H9 (cell line): ENCODE measurements at regions not wholly inside any gene's neighbourhood (a gene's known extent, or its start where the extent isn't known, plus 50 kb on each side); places are given as distances from the start of the nearest gene placed in this dataset.

Experiments
- DNase-seq: peaks from one replicate; pipeline ENCODE4 v3.0.0-alpha.2; 2017
- H2AFZ ChIP-seq: one replicate; pipeline ENCODE4 v1.6.1; 2013; ENCODE audit warnings: mild to moderate bottlenecking, low read length, control low read depth, moderate library complexity
- H2AK5ac ChIP-seq: 2 replicates; pipeline ENCODE4 v1.6.1; 2013; ENCODE audit warnings: low read length, control low read depth, mixed read lengths; ENCODE audit not compliant: insufficient read length
- H2BK120ac ChIP-seq: one replicate; pipeline ENCODE4 v1.6.1; 2013; ENCODE audit warnings: low read depth, mild to moderate bottlenecking, low read length, control low read depth, inconsistent platforms; ENCODE audit not compliant: poor library complexity, severe bottlenecking
- H2BK12ac ChIP-seq: 2 replicates; pipeline ENCODE4 v1.6.1; 2013; ENCODE audit warnings: low read length, control low read depth, mixed read lengths, low read depth; ENCODE audit not compliant: insufficient read length
- H2BK15ac ChIP-seq: 2 replicates; pipeline ENCODE4 v1.6.1; 2013; ENCODE audit warnings: low read depth, low read length, control low read depth
- H2BK20ac ChIP-seq: one replicate; pipeline ENCODE4 v1.6.1; 2013; ENCODE audit warnings: low read depth, mild to moderate bottlenecking, low read length, control low read depth, inconsistent platforms; ENCODE audit not compliant: poor library complexity, severe bottlenecking
- H2BK5ac ChIP-seq: 2 replicates; pipeline ENCODE4 v1.6.1; 2013; ENCODE audit warnings: low read length, control low read depth, mixed read lengths; ENCODE audit not compliant: insufficient read length
- H3K14ac ChIP-seq: 2 replicates; pipeline ENCODE4 v1.6.1; 2013; ENCODE audit warnings: low read length, control low read depth; ENCODE audit not compliant: insufficient read depth
- H3K18ac ChIP-seq: 2 replicates; pipeline ENCODE4 v1.6.1; 2013; ENCODE audit warnings: low read depth, mild to moderate bottlenecking, mixed read lengths, low read length, control low read depth; ENCODE audit not compliant: insufficient read length
- H3K23ac ChIP-seq: 2 replicates; pipeline ENCODE4 v1.6.1; 2013; ENCODE audit warnings: low read length, control low read depth, mixed read lengths, low read depth; ENCODE audit not compliant: insufficient read length
- H3K23me2 ChIP-seq: 2 replicates; pipeline ENCODE4 v1.6.1; 2013; ENCODE audit warnings: low read depth, mild to moderate bottlenecking, mixed read lengths, low read length, control low read depth; ENCODE audit not compliant: insufficient read length, poor library complexity, severe bottlenecking
- H3K27ac ChIP-seq: 2 replicates; pipeline ENCODE4 v1.5.1; 2013; ENCODE audit warnings: low read length, control low read depth, mixed read lengths, low read depth; ENCODE audit not compliant: insufficient read length
- H3K27me3 ChIP-seq: 2 replicates; pipeline ENCODE4 v1.6.1; 2013; ENCODE audit warnings: low read length, control low read depth, inconsistent platforms; ENCODE audit not compliant: insufficient read depth
- H3K4ac ChIP-seq: 2 replicates; pipeline ENCODE4 v1.6.1; 2013; ENCODE audit warnings: low read depth, mild to moderate bottlenecking, control low read depth, inconsistent platforms, low read length, moderate library complexity
- H3K4me1 ChIP-seq: 2 replicates; pipeline ENCODE4 v1.6.1; 2013; ENCODE audit warnings: low read length, control low read depth, inconsistent platforms; ENCODE audit not compliant: insufficient read depth
- H3K4me2 ChIP-seq: 2 replicates; pipeline ENCODE4 v1.6.1; 2013; ENCODE audit warnings: low read length, control low read depth, mixed read lengths; ENCODE audit not compliant: insufficient read length, insufficient read depth
- H3K56ac ChIP-seq: 2 replicates; pipeline ENCODE4 v1.6.1; 2013; ENCODE audit warnings: low read depth, mild to moderate bottlenecking, mixed read lengths, low read length, control low read depth; ENCODE audit not compliant: insufficient read length
- H3K79me1 ChIP-seq: 2 replicates; pipeline ENCODE4 v1.6.1; 2013; ENCODE audit warnings: low read depth, mild to moderate bottlenecking, moderate library complexity, low read length, control low read depth, inconsistent platforms; ENCODE audit not compliant: insufficient read depth, poor library complexity, severe bottlenecking
- H3K79me2 ChIP-seq: 2 replicates; pipeline ENCODE4 v1.6.1; 2013; ENCODE audit warnings: low read length, control low read depth, inconsistent platforms; ENCODE audit not compliant: insufficient read depth
- H3K9ac ChIP-seq: 2 replicates; pipeline ENCODE4 v1.6.1; 2013; ENCODE audit warnings: low read length, control low read depth, mixed read lengths; ENCODE audit not compliant: insufficient read length; ENCODE audit errors: extremely low read depth
- H3K9me3 ChIP-seq: one replicate; pipeline ENCODE4 v1.6.1; 2013; ENCODE audit warnings: low read depth, low read length, inconsistent platforms; ENCODE audit not compliant: control insufficient read depth
- H3T11ph ChIP-seq: one replicate; pipeline ENCODE4 v1.6.1; 2013; ENCODE audit warnings: mild to moderate bottlenecking, low read length, control low read depth, inconsistent platforms
- H4K20me1 ChIP-seq: one replicate; pipeline ENCODE4 v1.6.1; 2013; ENCODE audit not compliant: control insufficient read depth, insufficient read length, insufficient read depth
- H4K5ac ChIP-seq: 2 replicates; pipeline ENCODE4 v1.6.1; 2013; ENCODE audit warnings: low read depth, mild to moderate bottlenecking, mixed read lengths, low read length, control low read depth; ENCODE audit not compliant: insufficient read length
- H4K8ac ChIP-seq: replicated peaks from 2 replicates; pipeline ENCODE4 v1.6.1; 2013; ENCODE audit warnings: low read length, control low read depth, mixed read lengths, low read depth; ENCODE audit not compliant: insufficient read length
- H4K91ac ChIP-seq: 2 replicates; pipeline ENCODE4 v1.6.1; 2013; ENCODE audit warnings: low read depth, mild to moderate bottlenecking, moderate library complexity, mixed read lengths, low read length, control low read depth; ENCODE audit not compliant: insufficient read length
- H3K27ac Mint-ChIP-seq, 3 experiments: 2 replicates in 2 of 3; 3 replicates in 1 of 3; pipeline ENCODE4 v1.8.0; 2020 to 2021; ENCODE audit warnings: mixed read lengths in 3 of 3, mild to moderate bottlenecking in 1 of 3, moderate library complexity in 1 of 3
- H3K27me3 Mint-ChIP-seq: 2 replicates; pipeline ENCODE4 v1.8.0; 2021; ENCODE audit warnings: low read depth, mild to moderate bottlenecking, moderate library complexity, mixed read lengths
- H3K36me3 Mint-ChIP-seq, 3 experiments: 2 replicates in 2 of 3; 3 replicates in 1 of 3; pipeline ENCODE4 v1.8.0; 2020 to 2021; ENCODE audit warnings: low read depth in 3 of 3, mixed read lengths in 3 of 3; ENCODE audit not compliant: insufficient read depth in 1 of 3
- H3K4me1 Mint-ChIP-seq, 2 experiments: 2 replicates each; pipeline ENCODE4 v1.8.0; 2020; ENCODE audit warnings: mixed read lengths in 2 of 2
- H3K4me3 Mint-ChIP-seq, 2 experiments: 2 replicates in 1 of 2; 3 replicates in 1 of 2; pipeline ENCODE4 v1.8.0; 2020 to 2021; ENCODE audit warnings: mild to moderate bottlenecking in 2 of 2, mixed read lengths in 2 of 2, moderate library complexity in 1 of 2
- H3K9me3 Mint-ChIP-seq, 2 experiments: 2 replicates in 1 of 2; 3 replicates in 1 of 2; pipeline ENCODE4 v1.8.0; 2020; ENCODE audit warnings: mild to moderate bottlenecking in 2 of 2, mixed read lengths in 2 of 2, moderate library complexity in 1 of 2
- WGBS: extraction: QIAGEN DNeasy Blood & Tissue Kit; methylation state at CpG from one replicate; pipeline ENCODE4 v1.1.7; 2013; ENCODE audit warnings: missing lambda C conversion rate, low lambda C conversion rate, mixed read lengths; ENCODE audit not compliant: insufficient read length; ENCODE audit errors: extremely low coverage; 5-methylcytosine and 5-hydroxymethylcytosine counted together
- TF ChIP-seq, protein P1 (sequence below): fragments of 200-600 bp; sonication (generic); conservative IDR thresholded peaks from 3 replicates; pipeline ENCODE4 v1.8.0; 2021; ENCODE audit warnings: antibody characterized with exemption, mild to moderate bottlenecking

DNA sequence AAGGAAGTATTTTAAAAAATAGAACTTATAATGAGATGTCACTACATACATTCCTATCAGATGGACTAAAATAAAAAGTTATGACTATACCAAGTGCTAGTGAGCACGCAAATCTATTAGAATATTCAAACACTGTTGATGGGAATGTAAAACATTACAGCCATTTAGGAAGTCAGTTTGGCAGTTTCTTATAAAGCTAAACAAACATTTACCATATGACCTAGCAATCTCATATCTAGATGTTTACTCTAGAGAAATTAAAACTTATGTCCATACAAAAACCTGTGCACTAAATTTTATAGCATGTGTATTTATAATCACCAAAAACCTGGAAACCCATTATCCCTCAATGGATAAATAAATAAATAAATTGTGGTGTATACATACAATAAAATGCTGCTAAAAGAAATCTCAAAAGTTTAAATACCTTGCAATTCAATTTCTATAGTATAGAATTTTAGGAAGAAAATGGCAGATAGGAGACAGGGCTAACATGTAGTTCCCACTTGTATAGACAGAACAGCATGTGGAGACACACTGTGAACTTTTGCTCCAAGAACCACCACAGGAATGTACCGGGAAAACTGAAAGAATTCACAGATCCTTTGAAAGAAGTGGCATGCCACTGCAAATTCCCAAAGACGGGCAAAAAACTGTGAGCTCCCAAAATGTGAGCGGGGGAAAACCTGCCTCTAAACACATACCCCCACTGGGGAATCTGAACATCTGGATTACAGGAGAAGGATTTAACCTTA, 174.6 kb upstream of the SPEF2 start:
- Histone ChIP-seq H3K4me2 (no peak overlapping the region), H2BK5ac (no peak overlapping the region), H3K79me1 (no peaks in the 10 kb centered on the region), H2AK5ac (no peak overlapping the region), H3K23me2 (no peaks in the 10 kb centered on the region), H3T11ph (no peak overlapping the region), H2BK120ac (no peak overlapping the region), H3K79me2 (no peaks in the 10 kb centered on the region), H4K91ac (no peak overlapping the region), H3K4ac (no peak overlapping the region), H2AFZ (no peak overlapping the region), H4K20me1 (no peaks in the 10 kb centered on the region), H2BK15ac (no peak overlapping the region), H3K27me3 (no peaks in the 10 kb centered on the region), H3K4me1 (no peaks in the 10 kb centered on the region), H4K5ac (no peak overlapping the region), H3K27ac (no peak overlapping the region), H4K8ac (no peak overlapping the region), H2BK12ac (no peak overlapping the region), H3K14ac (no peak overlapping the region), H3K18ac (no peak overlapping the region), H2BK20ac (no peak overlapping the region), H3K56ac (no peak overlapping the region), H3K23ac (no peak overlapping the region), H3K9me3 (no peaks in the 10 kb centered on the region), H3K9ac (no peak overlapping the region)
- TF ChIP-seq, protein P1, sequence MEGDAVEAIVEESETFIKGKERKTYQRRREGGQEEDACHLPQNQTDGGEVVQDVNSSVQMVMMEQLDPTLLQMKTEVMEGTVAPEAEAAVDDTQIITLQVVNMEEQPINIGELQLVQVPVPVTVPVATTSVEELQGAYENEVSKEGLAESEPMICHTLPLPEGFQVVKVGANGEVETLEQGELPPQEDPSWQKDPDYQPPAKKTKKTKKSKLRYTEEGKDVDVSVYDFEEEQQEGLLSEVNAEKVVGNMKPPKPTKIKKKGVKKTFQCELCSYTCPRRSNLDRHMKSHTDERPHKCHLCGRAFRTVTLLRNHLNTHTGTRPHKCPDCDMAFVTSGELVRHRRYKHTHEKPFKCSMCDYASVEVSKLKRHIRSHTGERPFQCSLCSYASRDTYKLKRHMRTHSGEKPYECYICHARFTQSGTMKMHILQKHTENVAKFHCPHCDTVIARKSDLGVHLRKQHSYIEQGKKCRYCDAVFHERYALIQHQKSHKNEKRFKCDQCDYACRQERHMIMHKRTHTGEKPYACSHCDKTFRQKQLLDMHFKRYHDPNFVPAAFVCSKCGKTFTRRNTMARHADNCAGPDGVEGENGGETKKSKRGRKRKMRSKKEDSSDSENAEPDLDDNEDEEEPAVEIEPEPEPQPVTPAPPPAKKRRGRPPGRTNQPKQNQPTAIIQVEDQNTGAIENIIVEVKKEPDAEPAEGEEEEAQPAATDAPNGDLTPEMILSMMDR, result no peak
- Mint-ChIP-seq H3K4me3 (no peak overlapping the region), H3K4me1 (0 out of 4 replicates have a peak, but pooled peaks cover 0 to 8% of the 10 kb centered on the region in 2 experiments), H3K36me3 (no peaks in the 10 kb centered on the region; a peak in 1 of 7 replicates), H3K9me3 (no peaks in the 10 kb centered on the region; a peak in 2 of 5 replicates), H3K27ac (peak overlapping the region in 1 of 3 experiments; percentile 18; a peak in 1 of 7 replicates), H3K27me3 (no peaks in the 10 kb centered on the region)
- no peak for DNase-seq
- WGBS, result no CpG with 5 or more reads among the region's 4 CpGs
